Left colon (tissue), 2 donors: ENCODE measurements at regions not wholly inside any gene's neighbourhood (a gene's known extent, or its start where the extent isn't known, plus 50 kb on each side); places are given as distances from the start of the nearest gene placed in this dataset.

Experiments
- ATAC-seq: fragments of 200-7000 bp; cut with Tn5 transposase; one replicate; pipeline ENCODE4 v1.9.1; 2020; ENCODE audit warnings: mild to moderate bottlenecking, moderate library complexity
- DNase-seq, 2 donors: peaks; one replicate each; pipeline ENCODE4 v3.0.0-alpha.2; 2020
- intact Hi-C, 2 donors: fragments of 100-400 bp; cut with DNase I in 1 of 2; cut with micrococcal nuclease in 1 of 2; formaldehyde crosslinking; loops; one replicate each; pipeline versions ENCODE4 v1.11.2 to v1.14.0; 2022; cut with DNase I, micrococcal nuclease
- donor health status: DM: no; HTN: no; CAD: no.
- donor health status: DM: yes; HTN: yes; CAD: no.

DNA sequence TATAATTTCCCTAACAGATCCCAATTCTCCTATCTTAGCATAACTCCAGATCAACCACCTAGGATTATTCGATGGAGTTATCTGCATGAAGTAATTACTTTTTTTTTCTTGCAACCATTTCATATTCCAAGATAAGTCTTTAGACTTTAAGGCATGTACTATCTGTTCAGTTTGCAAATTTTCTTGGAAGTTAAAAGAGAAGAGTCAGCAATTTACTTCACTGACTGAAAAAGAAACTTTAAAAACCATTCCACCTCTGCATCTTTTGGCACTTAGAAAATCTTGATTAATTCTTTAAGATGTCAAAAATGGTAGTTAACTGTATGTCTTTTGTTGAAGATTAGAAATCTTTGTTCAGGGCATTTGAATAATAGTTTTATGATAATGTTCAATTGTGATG, 830.5 kb upstream of the KLHL29 start:
- DNase-seq = no peak
- intact Hi-C loops = no loop called here
- ATAC-seq = no peak

DNA sequence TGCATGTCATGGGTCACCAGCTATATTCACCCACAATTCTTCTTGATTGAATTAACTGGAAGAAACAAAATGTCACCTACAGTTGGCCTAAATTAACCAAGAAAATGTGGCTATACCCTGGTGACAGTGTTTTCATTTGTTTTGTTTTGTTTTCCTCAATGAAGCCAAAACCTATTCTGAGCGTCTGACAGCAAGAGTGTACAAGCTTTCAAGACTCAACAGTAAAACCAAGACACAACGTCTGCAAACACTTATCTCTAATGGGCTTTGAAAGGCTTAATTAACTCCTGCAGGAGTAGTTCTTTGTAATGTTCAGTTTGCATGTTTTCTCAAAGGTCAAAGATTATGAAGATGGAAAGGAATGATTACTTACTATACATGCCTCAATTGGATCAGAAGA, 827.6 kb upstream of the KLHL29 start:
- no peak for DNase-seq
- no peak for ATAC-seq
- intact Hi-C loops = no loop called here

DNA sequence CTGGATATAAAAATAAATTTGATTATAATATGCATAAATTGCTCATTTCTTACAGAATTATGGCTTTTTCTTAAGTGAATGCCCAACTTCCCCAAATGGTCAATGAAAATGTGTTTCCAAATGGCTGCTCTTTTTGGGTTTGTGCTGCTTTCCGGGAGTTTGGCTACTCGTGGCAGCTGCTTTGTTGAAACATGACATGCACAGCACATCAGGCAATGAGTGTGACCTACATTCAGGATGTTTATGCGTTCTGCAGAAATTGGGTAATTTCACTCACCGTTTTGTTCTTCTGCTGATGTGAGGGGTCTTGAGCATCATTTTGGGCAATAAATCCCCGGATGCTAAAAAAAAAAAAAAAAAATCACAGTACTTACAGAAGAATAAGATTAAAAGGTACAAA, 825.0 kb upstream of the KLHL29 start:
- no peak for ATAC-seq
- intact Hi-C loops = no loop called here

DNA sequence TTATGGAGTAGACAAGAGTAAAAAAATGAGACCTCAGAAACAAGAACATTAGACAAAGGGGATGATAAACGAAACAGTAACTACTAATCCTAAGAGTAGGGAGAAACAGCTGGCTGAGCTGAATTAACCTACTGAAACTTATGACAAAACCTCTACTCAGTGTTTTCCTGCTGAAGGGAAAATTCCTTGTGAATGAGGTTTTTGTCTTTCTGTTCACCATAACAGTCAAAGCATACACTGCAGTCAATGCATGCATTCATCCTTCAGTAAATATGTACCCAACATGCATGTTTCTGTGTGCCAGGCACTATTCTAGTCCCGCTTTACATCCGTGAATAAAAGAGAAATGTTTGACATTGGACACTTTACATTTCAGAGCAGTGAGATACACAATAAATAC, 805.6 kb upstream of the KLHL29 start:
- intact Hi-C loops = no loop called here
- no peak for ATAC-seq
- no peak for DNase-seq

More for the DNA sequence above, 825.0 kb upstream of the KLHL29 start:
- no peak for DNase-seq

DNA sequence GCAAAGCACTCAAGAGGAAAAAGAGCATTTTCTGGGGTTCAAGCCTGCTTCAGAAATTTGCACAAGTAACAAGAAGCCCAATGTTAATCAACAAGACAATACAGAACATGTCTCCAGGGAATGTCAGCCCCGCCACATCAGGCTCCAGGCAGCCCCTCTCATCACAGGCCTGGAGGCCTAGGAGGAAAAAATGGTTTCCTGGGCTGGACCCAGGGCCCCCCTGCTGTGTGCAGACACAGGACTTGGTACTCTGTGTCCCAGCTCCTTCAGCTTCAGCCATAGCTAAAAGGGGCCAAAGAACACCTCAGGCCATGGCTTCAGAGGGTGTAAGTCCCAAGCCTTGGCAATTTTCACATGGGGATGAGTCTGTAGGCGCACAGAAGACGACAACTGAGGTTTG, 802.9 kb upstream of the KLHL29 start:
- intact Hi-C loops = no loop called here

DNA sequence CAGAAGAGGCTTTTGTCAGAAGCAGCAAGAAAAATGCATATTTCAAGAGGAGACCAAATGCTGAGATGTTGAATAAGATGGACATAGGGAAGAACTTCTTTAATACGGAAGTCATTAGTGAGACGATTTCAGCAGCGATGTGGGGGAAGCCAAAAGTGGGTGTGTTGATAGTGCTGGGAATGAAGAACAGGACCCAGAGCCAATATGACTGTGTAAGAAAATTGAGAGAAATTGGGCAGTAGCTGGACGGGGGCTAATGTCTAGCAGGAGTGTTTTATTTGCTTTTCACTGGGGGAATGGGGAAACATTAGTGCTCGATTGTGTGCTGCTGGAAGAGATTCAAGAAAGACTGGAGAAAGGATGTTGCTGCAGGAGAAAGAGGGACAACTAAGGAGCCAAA, 788.7 kb upstream of the KLHL29 start:
- no peak for ATAC-seq
- DNase-seq = no peak
- intact Hi-C loops = no loop called here

More for the DNA sequence above, 802.9 kb upstream of the KLHL29 start:
- DNase-seq = no peak
- no peak for ATAC-seq

DNA sequence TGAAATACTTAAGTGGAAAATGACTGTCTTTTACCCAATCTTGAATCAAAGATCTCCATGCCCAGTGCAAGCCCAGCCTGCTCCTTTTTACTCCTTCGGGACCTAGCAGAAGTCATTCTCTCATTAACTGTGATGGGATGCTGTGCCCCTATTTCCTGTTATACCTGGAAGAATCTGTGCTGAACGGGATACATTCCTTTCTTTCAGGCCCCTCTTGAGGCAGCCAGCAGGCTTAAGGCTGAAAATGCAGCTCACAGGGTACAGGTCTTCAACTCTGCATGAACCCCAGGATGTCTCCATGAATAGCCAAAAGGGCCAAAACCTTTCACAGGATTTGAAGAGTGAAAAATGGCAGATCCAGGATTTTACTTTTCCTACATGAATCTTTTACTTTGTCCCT, 784.8 kb upstream of the KLHL29 start:
- ATAC-seq (no peak), DNase-seq (no peak)
- intact Hi-C loops = no loop called here

DNA sequence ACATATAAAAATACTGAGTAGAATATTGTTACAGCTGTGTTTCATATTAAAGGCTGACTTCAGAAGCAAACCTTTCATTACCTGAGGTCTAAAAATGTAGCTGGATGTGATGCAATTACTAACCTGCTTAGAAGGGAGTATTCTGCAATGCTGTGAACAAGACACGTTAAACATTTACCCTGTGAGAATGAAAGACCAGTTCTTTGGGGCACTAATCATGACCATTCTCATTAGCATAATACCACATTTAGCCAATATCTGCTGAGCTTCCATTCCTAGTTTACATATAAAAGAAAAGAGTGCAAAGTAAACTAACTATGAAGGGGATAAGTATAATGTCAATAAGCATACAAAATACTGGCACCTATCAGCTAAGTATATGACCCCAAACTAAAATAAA, 784.0 kb upstream of the KLHL29 start:
- intact Hi-C loops = no loop called here
- no peak for ATAC-seq

DNA sequence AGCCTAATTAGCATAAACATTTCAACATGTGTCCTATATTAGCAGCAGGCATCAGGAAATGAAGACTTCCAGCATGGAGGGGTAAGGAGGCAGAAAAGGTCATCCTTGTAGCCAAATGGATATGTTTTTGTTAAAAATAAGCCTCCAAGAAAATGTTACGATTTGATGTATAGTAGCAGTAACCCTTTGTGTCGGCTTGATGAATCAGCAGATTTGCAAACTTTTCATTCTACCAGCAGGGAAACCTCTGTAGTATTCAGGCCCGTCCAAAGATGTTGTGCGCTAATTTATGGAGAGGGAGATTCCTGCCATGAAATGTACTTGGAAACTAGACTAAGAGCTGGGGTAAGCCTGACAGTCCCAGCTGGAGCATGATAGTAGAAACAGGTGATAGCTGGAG, 780.8 kb upstream of the KLHL29 start:
- intact Hi-C loops = no loop called here
- no peak for DNase-seq

More for the DNA sequence above, 784.0 kb upstream of the KLHL29 start:
- no peak for DNase-seq

DNA sequence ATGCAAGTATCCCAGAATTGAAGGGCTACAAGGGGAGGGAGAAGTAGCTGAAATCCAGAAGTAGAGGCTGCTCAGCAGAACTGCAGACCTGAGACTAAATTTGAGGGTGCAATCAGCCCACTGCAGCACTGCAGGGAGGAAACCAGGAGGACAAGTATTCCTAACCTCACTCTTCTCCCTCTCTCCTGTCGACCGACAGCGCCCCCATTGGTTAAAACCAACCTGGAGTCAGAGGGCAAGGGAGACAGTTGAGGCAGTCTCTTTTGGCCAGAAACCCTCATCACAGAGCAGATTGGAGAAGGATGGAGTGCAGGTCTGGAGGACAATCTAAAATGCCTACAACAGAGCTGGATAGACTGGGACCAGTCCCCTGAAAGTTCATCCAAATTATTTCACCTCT, 768.9 kb upstream of the KLHL29 start:
- intact Hi-C loops = no loop called here
- ATAC-seq (no peak), DNase-seq (no peak)

More for the DNA sequence above, 780.8 kb upstream of the KLHL29 start:
- no peak for ATAC-seq

DNA sequence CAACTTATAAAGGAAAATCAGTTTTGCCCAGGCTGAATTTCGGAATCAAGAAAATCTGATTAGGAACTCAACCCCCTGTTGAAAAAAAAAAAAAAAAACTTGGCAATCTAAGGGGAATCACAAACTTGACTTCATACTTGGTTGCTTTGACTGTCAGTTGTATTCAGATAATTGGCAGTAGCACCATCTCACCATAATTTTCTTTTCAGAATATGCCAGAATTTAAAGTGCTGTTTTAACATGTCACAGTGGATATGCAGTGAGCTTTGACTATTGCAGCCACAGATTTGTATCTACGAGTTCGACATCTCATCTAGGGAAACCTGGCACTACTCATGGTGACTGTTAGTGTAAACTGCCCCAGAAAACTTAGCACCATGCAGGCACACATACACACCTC, 761.4 kb upstream of the KLHL29 start:
- ATAC-seq (no peak), DNase-seq (no peak)
- intact Hi-C loops = no loop called here

DNA sequence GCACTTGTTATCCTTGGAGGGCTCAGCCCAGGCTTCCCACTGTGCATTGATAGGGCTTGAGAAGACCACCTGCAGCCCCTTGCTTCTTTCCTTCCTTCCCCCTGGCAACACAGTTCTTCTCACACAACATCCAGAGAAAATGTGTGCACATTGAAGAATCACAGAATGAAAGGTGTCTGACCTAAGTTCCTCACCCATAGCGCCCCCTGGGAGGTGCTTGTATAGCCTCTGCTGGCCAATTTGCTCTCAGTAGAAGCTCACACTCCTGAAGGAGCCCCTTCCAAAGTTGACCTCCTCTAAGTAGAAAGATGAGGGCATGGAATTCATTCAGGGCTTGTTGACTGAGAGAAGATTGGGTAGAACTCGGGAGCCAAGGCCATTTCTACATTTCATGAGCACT, 758.4 kb upstream of the KLHL29 start:
- DNase-seq (peak in 1 of 2 donors; percentile 24), ATAC-seq (no peak)
- intact Hi-C loops = no loop called here

DNA sequence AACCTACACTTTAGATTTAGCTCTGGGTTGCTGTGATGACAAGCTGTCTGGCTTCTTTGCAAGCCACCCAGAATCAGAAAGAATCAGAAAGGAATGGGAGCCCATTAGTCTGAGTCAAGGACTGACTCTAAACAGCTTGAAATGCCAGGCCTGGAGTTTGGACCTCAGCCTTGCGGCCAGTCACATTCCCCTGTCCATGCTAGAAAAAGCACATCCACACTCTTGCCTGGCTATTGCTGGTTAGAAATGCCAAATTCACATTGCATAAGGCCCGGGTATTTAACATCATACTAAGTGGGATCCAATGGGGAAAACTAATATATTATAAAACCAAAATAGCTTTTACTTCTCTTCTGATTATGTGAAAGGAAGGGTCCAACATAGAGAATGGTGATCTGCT, 756.8 kb upstream of the KLHL29 start:
- DNase-seq = no peak
- intact Hi-C loops = no loop called here

DNA sequence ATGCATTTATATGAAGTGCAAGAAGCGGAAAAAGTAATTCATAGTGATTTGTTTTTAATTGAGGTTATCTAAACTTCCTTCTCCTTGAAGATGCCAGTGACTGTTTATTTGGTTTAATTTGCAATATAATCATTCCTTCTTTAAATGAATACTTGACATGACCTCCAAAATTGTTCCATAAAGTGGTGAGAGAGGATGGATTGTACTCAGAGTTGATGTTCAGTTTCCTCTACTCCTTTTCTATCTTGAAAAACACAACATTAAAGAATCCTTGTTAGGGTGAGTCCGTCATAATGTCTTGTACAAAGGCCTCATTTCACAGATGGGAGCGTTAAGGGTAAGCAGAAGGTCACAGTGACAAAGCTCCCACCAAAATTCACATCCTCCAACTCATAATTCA, 756.1 kb upstream of the KLHL29 start:
- no peak for DNase-seq
- intact Hi-C loops = no loop called here
- ATAC-seq = no peak

More for the DNA sequence above, 756.8 kb upstream of the KLHL29 start:
- no peak for ATAC-seq

DNA sequence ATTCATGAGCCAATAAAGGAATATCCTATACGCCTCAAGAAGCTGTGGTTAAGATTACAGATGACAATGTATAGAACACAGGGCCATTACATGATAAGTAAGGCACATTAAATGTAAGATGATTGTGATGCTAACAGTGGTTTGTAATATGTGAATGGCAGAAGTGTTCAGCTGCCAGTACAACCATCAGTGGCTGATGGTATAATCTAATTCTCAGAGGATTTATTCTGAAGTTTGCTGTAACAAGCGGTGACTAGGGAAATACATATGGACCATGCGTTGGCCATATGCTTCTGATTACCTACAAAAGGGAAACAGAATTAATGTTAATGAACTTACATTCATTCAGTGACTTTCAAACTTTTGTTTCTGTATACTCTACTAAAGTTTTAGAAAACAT, 750.8 kb upstream of the KLHL29 start:
- ATAC-seq = no peak
- no peak for DNase-seq
- intact Hi-C loops = no loop called here

DNA sequence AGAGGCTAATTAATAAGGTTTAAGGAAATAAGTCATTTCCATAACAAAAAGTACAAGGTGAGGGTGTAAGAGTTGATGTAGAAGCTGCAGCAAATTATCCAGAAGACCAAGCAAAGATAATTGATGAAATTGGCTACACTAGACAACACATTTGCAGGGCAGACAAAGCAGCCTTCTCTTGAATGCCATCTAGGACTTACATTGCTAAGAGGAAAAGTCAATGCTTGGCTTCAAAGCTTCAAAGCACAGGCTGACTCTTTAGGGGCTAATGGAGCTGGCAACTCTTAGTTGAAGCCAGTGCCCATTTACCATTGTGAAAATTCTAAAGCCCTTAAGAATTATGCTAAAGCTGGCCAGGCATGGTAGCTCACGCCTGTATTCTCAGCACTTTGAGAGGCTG, 728.6 kb upstream of the KLHL29 start:
- DNase-seq (no peak), ATAC-seq (no peak)
- intact Hi-C loops = no loop called here

DNA sequence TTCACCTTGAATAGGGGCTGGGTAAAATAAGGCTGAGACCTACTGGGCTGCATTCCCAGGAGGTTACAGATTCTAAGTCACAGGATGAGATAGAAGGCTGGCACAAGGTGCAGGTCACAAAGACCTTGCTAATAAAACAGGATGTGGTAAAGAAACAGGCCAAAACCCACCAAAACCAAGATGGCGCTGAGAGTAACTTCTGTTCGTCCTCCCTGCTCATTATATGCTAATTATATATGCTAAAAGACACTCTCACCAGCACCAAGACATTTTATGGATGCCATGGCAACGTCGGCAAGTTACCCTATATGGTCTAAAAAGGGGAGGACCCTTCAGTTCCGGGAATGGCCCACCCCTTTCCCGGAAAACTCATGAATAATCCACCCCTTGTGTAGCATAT, 711.5 kb upstream of the KLHL29 start:
- intact Hi-C loops = no loop called here
- DNase-seq = no peak
- ATAC-seq = no peak

DNA sequence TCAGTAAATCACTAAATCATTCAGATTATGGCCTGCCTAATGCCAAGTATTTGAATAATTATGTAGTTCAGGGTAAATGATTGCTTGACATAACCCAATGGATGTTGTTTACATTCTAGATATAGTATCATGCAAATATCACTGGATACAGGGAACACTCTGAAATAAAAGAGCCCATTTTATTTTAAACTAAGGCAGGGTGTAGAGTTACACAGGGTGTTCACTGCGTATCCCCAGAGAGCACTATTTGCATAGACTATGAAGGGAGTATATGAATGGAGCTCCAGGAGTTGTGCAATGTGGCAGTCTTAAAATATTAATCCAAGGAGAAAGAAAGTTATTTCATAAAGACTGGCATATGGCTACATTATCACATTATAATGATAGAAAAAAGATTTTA, 701.1 kb upstream of the KLHL29 start:
- ATAC-seq = no peak
- intact Hi-C loops = no loop called here

DNA sequence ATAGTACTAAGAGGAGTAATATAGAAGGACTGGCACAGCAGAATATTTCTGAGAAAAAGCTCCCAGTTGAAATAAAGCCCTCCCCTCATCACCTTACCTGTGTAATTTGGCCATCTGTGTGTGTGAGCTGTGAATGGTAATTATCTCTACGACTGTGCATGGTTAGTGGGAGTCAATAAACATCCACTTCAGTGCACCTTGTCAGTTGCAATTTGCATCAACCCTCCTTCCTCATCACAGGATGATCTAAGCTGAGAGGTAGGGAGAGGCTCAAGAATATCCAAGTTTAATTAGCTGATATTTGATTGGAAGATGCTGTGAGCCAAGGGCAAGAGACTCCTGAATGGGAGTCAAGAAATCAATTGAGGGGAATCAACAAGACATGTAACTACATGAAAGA, 694.9 kb upstream of the KLHL29 start:
- ATAC-seq (no peak), DNase-seq (no peak)
- intact Hi-C loops = no loop called here

More for the DNA sequence above, 701.1 kb upstream of the KLHL29 start:
- DNase-seq = no peak

DNA sequence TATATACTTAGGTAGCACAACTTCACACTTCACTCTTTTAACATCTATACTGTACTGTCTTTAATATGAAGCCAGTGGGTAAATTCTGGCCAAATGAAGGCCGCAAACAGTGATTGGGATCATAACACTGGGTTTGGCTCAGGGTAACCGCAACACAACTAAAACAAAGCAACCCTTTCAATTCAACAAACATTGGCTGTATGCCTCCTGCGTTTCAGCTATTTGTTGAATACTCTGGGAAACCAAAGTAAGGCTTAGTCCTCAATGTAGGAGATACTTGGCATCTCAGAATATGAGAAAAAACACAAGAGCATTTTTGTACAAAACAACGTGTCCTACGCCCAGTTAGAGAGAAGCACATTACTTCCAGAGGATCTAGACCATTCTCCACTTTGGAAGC, 693.3 kb upstream of the KLHL29 start:
- intact Hi-C loops = no loop called here
- ATAC-seq (no peak), DNase-seq (no peak)

DNA sequence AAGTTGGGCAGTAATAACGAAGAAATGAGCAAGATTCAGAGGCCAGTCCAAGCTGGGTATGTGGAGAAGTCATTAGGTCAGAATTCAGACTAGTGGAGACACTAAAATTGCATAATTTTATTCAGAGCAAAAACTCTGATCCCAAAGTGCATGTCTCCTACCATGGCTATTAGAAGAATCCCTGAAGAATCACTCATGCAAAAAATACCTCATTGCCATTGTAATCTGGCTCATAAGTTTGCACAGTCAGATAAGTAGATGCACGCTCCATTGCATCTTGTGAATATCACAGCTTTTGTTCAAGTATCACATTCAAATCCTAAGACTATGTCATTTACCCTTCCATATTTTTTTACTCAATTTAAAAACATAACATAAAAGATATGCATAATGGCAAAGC, 692.2 kb upstream of the KLHL29 start:
- intact Hi-C loops = no loop called here
- ATAC-seq (no peak), DNase-seq (no peak)

DNA sequence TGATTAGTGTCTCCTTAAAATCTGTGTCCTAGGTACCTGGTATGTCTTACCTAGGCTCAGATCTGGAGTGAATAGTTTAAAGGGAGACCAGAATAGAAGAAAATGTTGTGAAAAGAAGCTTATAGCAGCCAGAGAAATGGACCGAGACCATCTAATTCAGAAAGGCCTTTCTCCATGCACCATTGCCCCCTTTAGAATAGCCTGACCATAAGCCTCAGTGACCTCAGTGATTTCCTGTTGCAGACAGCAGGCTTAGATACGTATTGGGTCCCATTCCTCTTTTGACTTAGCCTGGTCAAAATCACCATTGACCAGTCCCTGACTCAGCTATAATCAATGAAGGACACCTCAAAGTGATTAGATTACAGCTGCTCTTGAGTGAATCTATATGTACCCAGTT, 690.7 kb upstream of the KLHL29 start:
- no peak for ATAC-seq
- intact Hi-C loops = no loop called here

More for the DNA sequence above, 690.7 kb upstream of the KLHL29 start:
- DNase-seq = no peak
